ENCODE measurements at regions not wholly inside any gene's neighbourhood (a gene's known extent, or its start where the extent isn't known, plus 50 kb on each side); places are given as distances from the start of the nearest gene placed in this dataset.

DNA sequence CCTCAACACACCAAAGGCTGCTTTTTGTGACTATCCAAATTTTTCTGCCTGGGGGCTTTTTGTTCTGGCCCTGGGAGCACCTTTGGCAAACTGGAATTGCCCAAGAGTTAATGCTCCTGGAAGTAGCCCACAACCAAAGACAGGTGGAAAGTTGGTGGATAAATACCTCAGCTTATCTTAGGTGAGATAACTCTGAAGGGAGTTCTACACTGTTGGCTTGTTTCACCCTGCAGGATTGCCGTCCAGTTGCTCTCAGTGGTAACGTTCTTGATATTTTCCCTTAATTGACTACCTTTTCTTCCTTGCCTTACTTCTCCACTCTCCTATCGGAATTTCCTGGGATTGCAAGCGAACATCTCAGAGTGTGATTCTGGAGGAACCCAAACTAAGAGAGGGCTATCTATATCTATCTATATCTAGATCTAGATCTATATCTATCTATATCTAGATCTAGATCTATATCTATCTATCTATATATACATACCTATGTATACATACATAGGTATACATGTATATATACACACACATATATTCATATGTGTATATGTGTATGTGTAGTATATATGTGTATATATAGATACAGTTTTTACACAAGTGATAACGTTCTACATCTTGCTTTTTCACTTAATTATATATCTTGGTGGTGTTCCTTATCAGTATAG lies 82.6 kb upstream of the DHX15 start:
- DNase-seq: no peak

DNA sequence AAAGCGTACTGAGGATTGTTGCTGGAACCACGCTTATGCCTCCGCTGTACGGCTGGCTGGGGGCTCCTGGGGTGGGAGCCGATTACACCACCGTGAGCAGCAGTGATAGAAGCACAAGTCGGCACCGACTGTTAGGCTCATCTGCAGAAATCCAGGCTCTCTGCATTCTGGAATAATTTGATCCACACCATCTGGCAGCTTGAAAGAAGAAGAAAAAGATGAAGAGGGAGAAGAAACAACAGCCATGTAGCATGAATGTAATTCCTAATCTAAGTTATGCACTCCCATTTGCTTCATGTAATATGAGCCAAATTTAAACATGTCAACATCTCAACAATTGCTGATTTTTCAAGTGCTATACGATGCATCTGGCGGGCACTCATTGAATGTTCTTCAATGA lies 84.6 kb upstream of the DHX15 start:
- DNase-seq: no peak

DNA sequence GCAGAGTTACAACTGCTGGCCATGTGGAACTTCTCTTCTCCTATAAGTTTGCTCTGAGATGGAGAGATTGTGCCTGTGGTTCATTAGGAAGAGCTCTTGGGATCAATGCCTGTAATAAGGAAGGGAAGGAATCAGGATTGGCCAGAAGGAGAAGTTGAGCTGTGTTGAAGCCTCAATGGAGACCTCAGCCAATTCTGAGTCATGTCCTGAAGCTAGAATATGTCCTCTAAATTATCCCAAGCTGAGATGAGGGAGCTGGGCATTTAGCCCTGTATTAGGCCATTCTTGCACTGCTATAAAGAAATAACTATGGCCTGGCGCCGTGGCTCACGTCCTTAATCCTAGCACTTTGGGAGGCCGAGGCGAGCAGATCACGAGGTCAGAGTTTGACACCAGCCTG lies 85.4 kb upstream of the DHX15 start:
- no peak for DNase-seq

DNA sequence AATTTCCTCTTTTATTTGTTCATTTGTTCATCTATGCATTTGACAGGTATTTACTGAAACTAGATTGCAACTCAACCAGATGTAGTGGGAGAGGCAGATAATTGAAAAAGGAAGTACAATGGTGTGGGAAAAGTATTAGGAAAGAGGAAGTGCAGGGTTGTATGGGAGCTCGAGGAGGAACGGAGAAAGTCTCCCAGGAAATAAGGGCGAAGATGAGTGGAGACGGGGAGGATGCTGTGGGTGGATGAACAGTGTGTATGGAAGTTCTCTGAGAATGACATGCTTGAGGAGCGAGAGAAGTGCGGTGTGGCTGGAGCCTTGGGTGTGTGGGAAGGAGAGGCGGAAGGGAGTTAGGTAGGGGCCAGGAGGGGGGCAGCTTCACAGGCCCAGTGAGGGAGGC lies 87.5 kb upstream of the DHX15 start:
- no peak for DNase-seq

DNA sequence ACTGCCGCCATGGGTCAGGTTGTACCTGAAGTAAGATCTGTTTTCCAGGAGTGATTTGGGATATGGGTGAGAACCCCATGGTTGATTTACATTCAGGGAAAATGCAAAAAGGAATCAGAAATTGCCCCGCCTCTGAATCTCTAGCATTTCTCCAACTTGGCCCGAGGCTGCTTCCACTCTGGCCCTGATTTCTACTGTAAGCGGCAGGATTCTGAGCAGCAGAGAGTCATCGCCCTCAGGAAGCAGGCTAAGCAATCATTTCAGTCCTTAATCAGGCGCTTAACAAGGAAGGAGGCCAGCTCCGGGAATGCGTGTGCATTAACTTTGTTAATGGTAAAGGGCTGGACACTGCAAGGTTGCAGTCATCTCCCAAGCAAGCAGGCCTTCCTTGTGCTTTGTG lies 88.5 kb upstream of the DHX15 start:
- no peak for DNase-seq

DNA sequence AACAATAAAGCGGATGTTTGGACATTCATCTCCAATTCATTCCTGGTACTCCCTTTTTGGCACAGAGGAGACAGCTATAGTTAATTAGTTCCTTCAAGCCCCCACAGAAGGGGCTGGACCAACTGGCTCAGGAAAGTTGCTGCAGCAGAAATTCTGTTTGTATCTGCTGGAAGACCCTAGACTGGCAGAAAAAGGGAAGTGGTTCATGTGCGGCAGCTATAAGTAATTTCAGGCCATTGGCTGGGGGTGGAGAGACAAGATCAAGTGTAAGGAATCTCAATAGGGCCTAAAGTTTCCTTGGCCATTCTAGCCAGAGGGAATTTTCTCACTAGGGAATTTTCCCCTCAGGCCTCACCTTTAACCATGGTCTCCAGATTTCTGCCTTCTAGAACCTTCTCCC lies 89.9 kb upstream of the DHX15 start:
- DNase-seq: no peak

DNA sequence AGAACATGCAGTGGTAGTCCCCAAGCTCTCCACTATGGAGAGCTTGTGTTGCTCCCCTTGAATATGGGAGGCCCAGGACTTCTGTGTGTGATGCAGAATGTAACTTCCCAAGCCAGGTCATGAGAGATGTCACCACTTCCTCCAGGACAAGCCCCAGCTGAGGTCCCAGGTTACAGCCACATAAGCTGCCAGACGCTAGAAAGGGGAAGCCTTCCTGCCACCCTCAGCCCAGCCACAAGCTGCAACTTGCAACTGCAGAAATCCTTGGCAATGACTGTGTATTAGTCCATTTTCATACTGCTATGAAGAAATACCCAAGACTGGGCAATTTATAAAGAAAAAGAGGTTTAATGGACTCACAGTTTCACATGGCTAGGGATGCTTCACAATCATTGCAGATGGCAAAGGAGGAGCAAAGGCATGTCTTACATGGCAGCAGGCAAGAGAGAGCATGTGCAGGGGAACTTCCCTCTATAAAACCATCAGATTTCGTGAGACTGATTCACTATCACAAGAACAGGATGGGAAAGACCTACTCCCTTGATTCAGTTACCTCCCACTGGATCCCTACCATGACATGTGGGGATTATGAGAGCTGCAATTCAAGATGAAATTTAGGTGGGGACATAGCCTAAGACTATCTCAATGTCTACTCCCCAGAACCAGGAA lies 91.5 kb upstream of the DHX15 start:
- DNase-seq: peak; percentile 40

DNA sequence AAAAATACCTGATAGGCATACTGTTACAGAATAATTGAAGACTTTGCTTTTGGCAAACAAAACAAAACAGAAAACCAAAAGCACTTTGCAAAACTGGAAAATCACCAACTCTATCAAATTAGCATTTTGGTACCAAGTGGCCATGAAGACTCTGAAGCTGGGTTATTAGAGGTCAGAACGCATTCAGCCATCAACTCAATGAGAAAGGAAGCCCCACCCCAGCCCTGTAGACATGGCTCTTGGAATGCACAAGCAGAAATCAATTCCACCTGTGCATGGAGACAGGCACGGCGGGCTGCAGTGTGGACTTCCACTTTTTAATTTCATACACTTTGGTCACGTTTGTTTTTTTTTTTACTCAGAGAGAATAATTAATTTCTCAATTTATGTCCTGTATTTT lies 93.6 kb upstream of the DHX15 start:
- no peak for DNase-seq

DNA sequence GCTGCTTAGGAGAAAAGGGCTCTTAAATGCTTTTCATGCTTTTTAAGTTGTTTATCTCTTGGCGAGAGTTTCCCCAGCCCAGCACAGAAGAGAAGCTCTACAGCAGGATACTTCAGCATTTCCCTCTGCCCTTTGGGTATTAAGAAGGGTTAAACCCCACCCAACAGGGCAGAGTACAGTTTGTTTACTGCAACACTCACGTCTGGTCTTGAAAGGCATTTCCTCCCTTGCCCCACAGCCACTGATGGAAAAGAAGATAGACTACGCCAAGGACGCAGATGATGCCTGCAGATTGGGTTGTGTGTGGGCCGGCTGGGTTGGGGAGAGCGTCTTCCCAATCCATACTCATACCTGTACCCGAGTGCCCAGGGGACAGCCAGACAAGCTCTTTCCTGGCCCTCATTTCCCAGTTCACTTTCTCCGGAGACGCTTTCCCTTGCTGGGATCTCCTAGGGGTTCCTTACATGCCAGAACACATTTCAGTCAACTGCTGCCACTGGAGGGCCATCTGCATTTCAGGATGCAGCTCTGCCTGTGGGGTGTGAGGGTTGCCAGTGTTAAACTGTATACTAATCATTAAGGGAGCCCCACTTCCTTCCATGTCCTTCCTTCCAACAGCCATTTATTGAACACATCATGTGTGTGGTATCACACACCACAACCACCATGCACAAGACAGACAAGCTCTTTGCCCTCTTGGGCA lies 96.5 kb upstream of the DHX15 start:
- no peak for DNase-seq

DNA sequence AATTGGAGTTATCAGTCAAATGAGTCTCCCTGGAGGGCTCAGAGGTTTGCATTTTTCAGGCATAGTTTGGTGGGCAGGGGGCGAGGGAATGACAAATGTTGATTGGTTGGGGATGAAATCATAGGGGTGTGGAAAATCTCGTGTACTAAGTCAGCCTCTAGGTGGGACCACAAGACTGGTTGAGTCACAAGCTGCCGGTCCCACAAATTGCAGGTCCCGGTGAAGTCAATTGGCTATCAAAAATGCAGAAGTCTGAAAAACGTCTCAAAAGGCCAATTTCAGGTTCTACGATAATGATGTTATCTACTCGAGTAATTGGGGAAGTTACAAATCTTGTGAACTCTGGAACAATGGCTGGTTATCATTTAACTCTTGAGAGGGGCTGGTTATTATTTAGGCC lies 98.8 kb upstream of the DHX15 start:
- DNase-seq: no peak

DNA sequence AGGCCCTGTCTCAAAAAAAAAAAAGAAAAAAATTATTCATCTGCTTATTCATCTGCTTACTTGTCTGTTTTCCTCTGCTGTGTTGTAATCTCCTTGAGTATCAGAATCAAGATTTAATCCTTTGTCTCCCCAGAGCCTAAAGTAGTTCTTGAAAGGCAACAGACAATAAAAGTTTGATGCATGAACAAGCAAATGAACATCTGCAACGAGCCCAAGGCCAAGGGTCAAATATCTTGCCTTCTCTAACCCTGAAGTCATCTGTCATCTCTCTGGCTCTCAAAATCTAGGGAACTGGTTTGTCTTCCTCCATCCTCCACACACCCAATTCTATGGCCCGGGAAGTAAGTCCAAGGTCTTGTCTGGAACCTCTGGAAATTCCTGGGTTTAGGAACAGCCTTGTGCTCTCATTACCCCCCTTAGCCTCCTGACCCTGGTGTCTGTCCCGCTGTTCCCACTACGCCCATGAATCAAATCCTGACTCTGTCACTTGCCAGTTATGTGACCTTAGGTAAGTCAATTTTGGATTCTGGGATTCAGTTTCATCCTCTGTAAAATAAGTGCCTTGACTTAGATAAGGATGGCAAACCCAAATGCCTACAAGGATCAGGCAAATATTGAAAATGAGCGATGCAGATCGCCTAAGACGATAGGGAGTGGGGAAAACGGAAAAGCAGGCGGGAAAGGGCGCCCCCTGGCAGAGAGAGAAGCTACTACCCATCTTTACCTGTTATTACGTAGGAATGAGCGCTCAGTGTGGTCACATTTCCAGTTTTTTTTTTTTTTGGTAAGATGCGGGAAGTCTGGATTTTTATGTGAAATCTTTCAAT lies 102.7 kb upstream of the DHX15 start:
- no peak for DNase-seq

DNA sequence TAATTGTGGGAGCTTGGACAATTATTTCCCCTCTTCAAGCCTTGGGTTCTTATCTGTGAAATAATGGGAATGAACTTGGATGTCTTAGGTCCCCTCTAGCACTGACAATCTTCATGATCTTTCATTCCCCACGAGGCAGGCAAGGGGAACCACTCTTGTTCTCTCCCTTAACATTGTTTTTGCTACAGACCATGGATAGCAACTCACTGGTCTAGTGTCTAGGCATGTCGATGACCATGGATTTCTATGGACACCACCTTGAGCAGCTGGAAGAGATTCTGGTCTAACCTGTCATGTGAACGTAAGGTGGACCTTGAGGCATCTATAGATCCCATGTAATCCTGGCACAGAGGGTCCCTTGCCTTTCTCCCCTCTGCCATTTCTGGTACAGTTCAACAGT lies 104.1 kb upstream of the DHX15 start:
- DNase-seq: no peak

DNA sequence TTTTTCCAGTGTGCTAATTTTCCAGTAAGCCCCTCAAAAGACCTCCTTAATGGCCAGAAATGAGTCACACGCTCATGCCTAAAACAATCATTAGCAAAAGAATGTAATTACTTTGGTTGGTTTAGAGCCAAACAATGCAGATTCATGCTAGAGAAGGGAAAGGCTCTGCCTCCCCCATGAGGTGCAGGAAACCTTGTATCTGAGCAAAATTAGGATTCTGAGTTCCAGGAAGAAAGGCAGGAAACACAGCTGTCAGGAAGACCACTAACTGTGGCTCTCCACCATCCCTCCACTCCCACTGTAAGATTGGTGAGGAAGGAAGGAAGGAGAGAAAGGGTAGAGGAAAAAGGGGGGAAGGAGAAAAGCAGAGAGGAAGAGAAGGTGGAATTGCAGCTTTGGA lies 104.9 kb upstream of the DHX15 start:
- DNase-seq: no peak

DNA sequence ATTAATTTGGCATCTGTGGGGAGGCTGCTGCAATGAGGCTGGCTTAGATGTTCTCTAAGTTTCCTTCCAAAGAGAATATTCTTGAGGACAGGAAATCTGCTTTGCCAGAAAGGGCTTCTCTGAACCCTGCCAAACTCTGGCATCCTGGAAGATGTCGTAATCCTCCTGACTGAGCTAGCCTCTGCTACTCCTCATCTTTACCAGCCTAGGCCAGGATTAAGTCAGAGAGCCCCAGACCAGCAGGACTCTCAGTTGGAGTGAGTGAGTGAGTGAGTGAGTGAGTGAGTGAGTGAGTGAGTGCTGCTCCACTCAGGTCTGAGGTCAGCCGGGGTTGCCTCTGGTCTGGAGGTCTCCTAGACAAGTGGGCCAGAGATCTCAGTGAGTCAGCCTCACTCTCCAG lies 104.9 kb upstream of the SOD3 start:
- DNase-seq: no peak

DNA sequence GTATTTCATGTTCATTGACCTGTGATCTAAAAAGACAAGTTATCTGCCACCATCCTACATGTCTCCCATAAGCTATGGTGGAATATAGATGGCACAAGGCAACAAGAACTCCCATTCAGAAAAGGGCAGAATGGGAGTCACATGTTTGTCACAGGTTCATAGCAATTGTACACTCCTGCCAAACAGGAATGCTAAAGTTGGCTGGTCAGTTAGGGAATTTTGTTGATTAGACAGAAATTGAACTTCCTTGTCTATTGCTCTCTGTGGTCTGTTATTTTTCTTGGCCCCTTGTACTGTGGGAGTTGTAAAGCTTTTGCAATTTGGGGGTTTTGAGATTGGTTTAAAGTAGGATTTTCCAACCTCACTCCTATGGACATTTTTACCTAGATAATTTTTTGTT lies 101.7 kb upstream of the SOD3 start:
- DNase-seq: no peak

DNA sequence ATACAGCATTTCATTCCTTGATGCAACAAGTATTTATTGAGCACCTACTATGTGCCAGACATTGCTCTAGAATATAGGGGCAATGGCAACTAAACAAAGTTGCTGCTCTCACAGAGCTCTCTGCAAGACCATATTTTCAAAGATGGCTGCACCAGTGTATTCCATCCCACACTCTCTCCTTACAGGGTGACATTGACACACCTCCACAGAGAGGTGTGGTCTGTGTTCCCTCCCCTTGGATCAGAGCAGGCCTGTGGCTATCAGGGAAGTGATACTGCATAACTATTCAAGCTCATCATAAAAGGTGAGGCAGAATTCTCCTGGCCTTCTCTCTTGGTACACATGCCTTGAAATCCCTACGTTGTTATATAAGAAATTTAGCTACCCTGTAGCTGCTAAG lies 95.3 kb upstream of the SOD3 start:
- no peak for DNase-seq

DNA sequence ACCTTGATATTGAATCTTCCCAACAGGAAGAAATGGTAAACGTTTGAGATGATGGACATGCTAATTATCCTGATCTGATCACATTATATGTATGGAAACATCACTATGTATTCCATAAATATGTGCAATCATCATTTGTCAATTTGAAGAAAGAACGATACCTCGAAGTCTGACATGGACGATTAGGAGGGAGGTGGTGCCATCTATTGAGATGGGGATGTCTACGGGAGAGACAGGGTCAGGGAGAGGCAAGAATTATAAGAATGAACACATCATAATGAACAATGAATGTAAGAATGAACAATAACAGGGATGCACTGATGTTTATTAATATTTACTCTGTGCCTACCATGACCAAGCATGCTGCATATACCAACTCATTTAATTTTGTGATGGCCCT lies 93.7 kb upstream of the SOD3 start:
- DNase-seq: no peak

DNA sequence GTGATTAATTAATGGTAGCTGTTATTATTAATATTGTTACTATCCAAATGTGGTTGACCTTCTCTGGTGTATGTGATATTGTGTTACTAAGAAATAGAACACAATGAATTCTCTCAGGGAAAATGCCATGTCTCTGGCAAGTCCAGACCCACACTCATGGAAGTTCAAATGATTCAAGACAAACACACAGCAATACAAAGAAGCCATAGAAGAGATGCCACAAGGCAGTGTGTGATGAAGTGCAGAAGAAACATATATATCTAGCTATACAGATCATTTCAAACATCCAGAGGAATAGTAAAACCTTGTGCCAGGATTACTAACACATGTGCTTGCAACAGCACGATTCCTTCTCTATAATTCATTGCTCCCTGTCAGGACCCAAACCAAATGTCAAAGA lies 93.1 kb upstream of the SOD3 start:
- no peak for DNase-seq

DNA sequence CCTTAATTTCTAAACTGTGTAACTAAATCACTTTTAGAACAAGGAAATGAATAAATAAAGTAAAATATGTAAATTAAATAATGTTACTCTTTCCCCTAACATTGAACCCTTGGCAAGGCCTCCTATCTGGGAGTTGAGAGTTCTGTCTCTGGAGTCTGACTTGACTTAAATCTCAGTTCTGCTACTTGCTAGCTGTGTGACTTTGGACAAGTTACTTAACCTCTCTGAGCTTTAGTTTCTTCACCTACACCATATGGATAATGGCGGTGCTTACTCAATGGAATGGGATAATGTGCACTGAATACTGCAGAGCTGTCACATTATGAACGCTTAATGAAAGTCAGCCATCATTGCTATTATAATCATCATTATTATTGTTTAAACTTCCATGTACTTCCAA lies 92.1 kb upstream of the SOD3 start:
- no peak for DNase-seq

DNA sequence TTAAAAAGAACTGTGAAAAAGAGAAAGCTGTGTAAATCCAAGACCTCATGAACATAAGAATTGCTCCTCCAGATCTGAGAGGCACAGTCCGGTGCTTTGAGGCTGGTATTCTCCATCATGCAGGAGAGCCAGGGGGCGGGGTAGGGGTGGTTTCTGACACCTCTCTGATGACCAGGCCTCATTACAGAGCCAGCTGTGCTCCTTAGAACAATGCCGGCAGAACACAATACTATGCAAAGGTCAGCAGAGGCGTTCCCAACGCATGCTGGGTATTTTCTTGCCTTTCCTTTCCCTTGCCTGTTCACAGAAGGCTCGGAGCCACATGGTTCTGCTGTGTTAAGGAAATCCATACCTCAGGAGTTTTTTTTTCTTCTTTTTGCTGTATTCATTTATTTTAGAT lies 91.2 kb upstream of the SOD3 start:
- no peak for DNase-seq

DNA sequence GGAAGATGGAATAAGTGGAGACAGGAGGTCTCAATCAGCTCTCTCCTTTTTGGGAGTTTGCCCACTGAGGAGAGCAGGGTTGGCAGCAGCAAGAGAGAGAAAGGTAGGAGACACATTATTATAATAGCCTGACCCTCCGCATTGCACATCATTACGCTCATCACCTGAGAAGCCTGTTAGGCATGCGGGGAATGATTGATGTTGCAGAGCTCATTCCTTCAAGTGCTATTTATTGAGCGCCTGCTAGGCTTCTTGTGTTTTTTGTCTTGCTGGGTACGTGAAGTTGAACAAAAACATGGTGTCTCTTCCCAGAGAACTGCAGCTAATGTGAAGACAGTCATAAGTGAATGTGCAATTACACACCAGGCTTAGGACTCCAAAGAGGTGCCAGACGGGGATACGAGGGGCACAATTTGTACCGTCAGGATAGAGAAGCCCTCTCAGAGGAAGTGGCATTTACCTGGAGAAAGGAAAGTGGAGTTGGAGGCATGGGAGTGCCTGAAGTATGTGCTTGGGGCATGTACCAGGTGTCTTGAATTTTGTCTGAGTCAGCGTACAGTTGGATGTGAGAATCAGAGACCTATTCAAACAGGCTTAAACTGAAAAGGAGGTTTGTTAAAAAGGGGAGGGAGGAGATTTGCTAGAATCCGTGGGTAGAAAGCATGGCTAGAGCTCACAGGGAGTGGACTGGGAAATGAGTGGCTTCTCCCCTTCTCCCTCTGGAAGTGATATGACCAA lies 90.2 kb upstream of the SOD3 start:
- DNase-seq: no peak

DNA sequence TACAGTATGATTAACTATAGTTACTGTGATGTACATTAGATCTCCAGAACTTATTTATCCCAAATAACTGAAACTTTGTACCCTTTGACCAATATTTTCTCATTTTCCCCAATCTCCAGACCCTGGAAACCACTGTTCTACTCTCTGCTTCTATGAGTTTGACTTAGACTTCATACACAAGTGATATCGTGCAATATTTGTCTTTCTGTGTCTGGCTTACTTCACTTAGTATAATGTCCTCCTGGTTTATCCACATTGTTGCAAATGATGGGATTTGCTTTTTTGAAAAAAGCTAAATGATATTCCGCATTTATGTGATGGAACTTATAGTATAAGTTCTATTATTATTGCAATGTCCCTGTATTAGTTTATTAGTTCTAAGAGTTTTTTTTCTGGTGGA lies 81.8 kb upstream of the SOD3 start:
- no peak for DNase-seq

DNA sequence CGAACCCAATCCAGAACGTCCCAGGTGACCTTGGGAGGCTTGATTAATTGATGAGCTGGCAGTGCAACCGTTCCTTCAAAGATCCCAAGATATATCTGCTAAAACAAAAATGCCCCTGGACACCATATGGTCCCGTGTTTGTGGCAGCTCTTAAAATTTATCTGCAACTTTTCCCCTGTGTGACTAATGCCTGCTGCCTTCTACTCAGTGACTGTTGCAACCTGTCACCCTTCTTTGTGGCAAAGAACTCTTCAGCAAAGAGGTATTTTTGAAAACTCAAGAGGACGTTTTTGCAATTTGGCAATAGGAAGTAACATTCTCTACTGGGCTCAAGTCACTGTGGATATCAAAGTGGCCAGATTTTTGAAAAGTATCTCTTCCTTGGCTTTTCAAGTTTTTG lies 75.8 kb upstream of the SOD3 start:
- no peak for DNase-seq
